RWPE2 (cell line): ENCODE measurements at regions not wholly inside any gene's neighbourhood (a gene's known extent, or its start where the extent isn't known, plus 50 kb on each side); places are given as distances from the start of the nearest gene placed in this dataset.
A peak's percentile ranks its signal among the peaks of the same experiment; 100 is the strongest.

Experiments
- ATAC-seq: fragments of 200-7000 bp; cut with Tn5 transposase; 3 replicates; pipeline ENCODE4 v1.9.1; 2021; ENCODE audit warnings: low read depth
- DNase-seq: peaks from one replicate; pipeline ENCODE4 v3.0.0-alpha.2; 2020; ENCODE audit warnings: low spot score
- H3K27ac ChIP-seq: fragments of 450-650 bp; 2 replicates; pipeline ENCODE4 v1.5.1; 2017; ENCODE audit warnings: mild to moderate bottlenecking; ENCODE audit not compliant: poor library complexity, severe bottlenecking
- H3K27me3 ChIP-seq: fragments of 250-450 bp; sonication (Bioruptor Pico); 2 replicates; pipeline ENCODE4 v1.5.1; 2021; ENCODE audit warnings: mild to moderate bottlenecking, moderate library complexity; ENCODE audit not compliant: insufficient read depth, poor library complexity, severe bottlenecking
- H3K36me3 ChIP-seq: fragments of 250-450 bp; sonication (Bioruptor Pico); 2 replicates; pipeline ENCODE4 v1.5.1; 2020; ENCODE audit warnings: low read depth, mild to moderate bottlenecking, moderate library complexity
- H3K4me1 ChIP-seq: fragments of 250-450 bp; sonication (Bioruptor Pico); 2 replicates; pipeline ENCODE4 v1.5.1; 2021; ENCODE audit warnings: mild to moderate bottlenecking, moderate library complexity; ENCODE audit not compliant: insufficient read depth, poor library complexity, severe bottlenecking
- H3K4me3 ChIP-seq: fragments of 250-450 bp; sonication (Bioruptor Pico); 2 replicates; pipeline ENCODE4 v1.5.1; 2021; ENCODE audit warnings: mild to moderate bottlenecking, moderate library complexity; ENCODE audit not compliant: severe bottlenecking
- H3K9me3 ChIP-seq: fragments of 250-450 bp; sonication (Bioruptor Pico); 2 replicates; pipeline ENCODE4 v1.5.1; 2021; ENCODE audit warnings: mild to moderate bottlenecking, moderate library complexity; ENCODE audit not compliant: severe bottlenecking
- CTCF ChIP-seq: fragments of 450-650 bp; IDR thresholded peaks from one replicate; pipeline ENCODE4 v1.5.1; 2017; ENCODE audit warnings: mild to moderate bottlenecking, moderate library complexity; ENCODE audit not compliant: poor library complexity, severe bottlenecking

- no peak for DNase-seq
- Histone ChIP-seq H3K4me3 (no peak overlapping the region), H3K36me3 (no peaks in the 10 kb centered on the region), H3K4me1 (no peaks in the 10 kb centered on the region), H3K9me3 (no peaks in the 10 kb centered on the region), H3K27ac (no peak overlapping the region), H3K27me3 (peaks cover 3% of the 10 kb centered on the region)
- peak; percentile 81 for ATAC-seq
- no peak for TF ChIP-seq CTCF
Measured at GRCh38 chr20:12201289-12201991, 283.7 kb downstream of the BTBD3 start.

DNA sequence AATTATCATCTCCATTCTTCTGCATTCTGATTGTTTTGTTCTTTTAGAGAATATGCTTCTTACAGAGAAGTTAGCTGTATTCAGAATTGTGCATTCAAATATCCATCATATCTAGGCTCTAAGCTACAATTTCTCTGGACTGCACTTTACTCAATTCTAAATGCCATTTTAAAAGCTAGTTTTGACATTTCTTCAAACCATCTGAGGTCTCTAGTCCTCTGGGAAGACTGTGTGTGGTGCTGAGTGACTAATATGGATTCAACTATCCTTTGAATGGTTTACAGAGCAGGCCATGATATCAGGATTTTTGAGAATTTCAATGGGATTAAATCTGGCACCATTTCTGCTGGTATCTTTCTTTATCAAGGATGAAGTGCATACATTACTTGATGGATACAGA lies 285.7 kb downstream of the BTBD3 start:
- peaks cover 6% of the 10 kb centered on the region for H3K27me3 ChIP-seq
- H3K4me3 ChIP-seq: no peak overlapping the region
- no peaks in the 10 kb centered on the region for H3K4me1 ChIP-seq
- no peak for TF ChIP-seq CTCF
- no peak; the same call in 2 of the 3 replicates for ATAC-seq
- H3K36me3 ChIP-seq: no peaks in the 10 kb centered on the region
- H3K9me3 ChIP-seq: no peaks in the 10 kb centered on the region
- no peak for DNase-seq
- H3K27ac ChIP-seq: no peak overlapping the region

DNA sequence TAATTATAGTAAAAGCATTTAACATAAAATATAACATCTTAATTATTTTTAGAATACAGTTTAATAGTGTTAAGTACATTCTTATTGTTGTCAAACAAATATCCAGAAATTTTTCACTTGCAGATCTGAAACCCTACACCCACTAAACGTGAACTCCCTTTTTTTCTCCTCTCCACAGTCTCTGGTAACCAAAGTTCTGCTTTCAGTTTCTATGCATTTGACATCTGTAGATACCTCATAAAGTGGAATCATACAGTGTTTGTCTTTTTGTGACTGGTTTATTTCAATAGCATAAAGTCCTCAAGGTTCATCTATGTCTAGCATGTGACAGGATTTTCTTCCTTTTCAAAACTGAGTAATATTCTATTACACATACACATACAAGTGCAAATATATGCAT lies 286.3 kb downstream of the BTBD3 start:
- ATAC-seq (no peak), DNase-seq (no peak)
- Histone ChIP-seq H3K36me3 (no peaks in the 10 kb centered on the region), H3K9me3 (no peaks in the 10 kb centered on the region), H3K4me1 (no peaks in the 10 kb centered on the region), H3K27ac (no peak overlapping the region), H3K27me3 (peaks cover 6% of the 10 kb centered on the region), H3K4me3 (no peak overlapping the region)
- no peak for TF ChIP-seq CTCF

DNA sequence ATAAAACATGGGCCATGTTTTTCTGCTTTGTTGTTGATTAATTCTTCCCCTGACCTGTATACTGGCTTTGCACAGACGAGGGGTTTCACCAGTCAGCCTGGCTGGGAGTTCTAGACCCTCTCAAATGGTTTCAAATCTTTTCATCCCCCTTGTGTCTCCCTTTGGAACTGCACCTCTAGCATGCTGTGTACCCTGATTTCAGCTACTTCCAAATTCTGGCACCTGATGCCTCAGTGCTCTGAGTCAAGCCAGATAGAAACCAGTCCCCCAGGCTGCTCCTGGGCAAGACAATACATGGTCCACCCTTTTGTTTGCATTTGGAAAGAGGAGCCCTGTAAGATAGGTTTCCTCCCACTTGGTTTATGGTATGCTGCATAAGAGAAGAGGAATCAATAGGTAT lies 290.2 kb downstream of the BTBD3 start:
- Histone ChIP-seq H3K36me3 (no peaks in the 10 kb centered on the region), H3K4me3 (no peak overlapping the region), H3K27me3 (peaks cover 6% of the 10 kb centered on the region), H3K4me1 (no peaks in the 10 kb centered on the region), H3K9me3 (no peaks in the 10 kb centered on the region), H3K27ac (no peak overlapping the region)
- peak; percentile 77 for TF ChIP-seq CTCF
- DNase-seq (no peak), ATAC-seq (peak; percentile 55; the same call in 2 of the 3 replicates)

GRCh38 chr20:12210591-12210990 lies 292.9 kb downstream of the BTBD3 start:
- DNase-seq: no peak
- TF ChIP-seq CTCF: no peak
- Histone ChIP-seq H3K4me1 (no peaks in the 10 kb centered on the region), H3K27me3 (peaks cover 6% of the 10 kb centered on the region), H3K36me3 (no peaks in the 10 kb centered on the region), H3K9me3 (no peaks in the 10 kb centered on the region), H3K4me3 (no peak overlapping the region), H3K27ac (no peak overlapping the region)
- no peak for ATAC-seq
